IMR-90 (cell line): ENCODE measurements at regions not wholly inside any gene's neighbourhood (a gene's known extent, or its start where the extent isn't known, plus 50 kb on each side); places are given as distances from the start of the nearest gene placed in this dataset.

Experiments used
- ATAC-seq: fragments of 200-7000 bp; cut with Tn5 transposase; 2 replicates; pipeline ENCODE4 v1.9.1; 2020; ENCODE audit warnings: low read depth, mild to moderate bottlenecking, moderate library complexity
- BruUV-seq: library from RNA; stranded (reverse); fragments of 400-500 nt; replicated peaks from 2 replicates; lab custom pipeline; 2021; lab: Mats Ljungman, UMichigan
- CTCF ChIA-PET: fragments of 300-600 bp; formaldehyde crosslinking; extraction: SDS; loops from one replicate; lab custom pipeline; 2021; ENCODE audit warnings: antibody characterized with exemption; lab: Yijun Ruan, JAX
- POLR2A ChIA-PET: fragments of 300-600 bp; sonication (Branson Sonifier 250); formaldehyde crosslinking; loops from one replicate; lab custom pipeline; 2022; ENCODE audit warnings: antibody characterized with exemption; ENCODE audit not compliant: unreplicated experiment; lab: Charles Lee
- DNase-seq: peaks from one replicate; pipeline ENCODE4 v3.0.0; 2013
- H2AFZ ChIP-seq: replicated peaks from 2 replicates; pipeline ENCODE3; 2013; ENCODE audit warnings: low read length, mild to moderate bottlenecking; ENCODE audit not compliant: poor library complexity
- H2AK5ac ChIP-seq: 2 replicates; pipeline ENCODE4 v1.6.1; 2013; ENCODE audit warnings: low read depth, low read length, inconsistent platforms
- H2AK9ac ChIP-seq: replicated peaks from 2 replicates; pipeline ENCODE3; 2013; ENCODE audit warnings: mild to moderate bottlenecking, low read depth, low read length, moderate library complexity; ENCODE audit not compliant: poor library complexity
- H2BK120ac ChIP-seq: 2 replicates; pipeline ENCODE4 v1.6.1; 2013; ENCODE audit warnings: low read depth, low read length, inconsistent platforms
- H2BK15ac ChIP-seq: 3 replicates; pipeline ENCODE4 v1.6.1; 2013; ENCODE audit warnings: low read depth, low read length, inconsistent platforms
- H2BK20ac ChIP-seq: 2 replicates; pipeline ENCODE4 v1.6.1; 2013; ENCODE audit warnings: low read depth, mild to moderate bottlenecking, inconsistent platforms, low read length, moderate library complexity
- H2BK5ac ChIP-seq: 2 replicates; pipeline ENCODE4 v1.6.1; 2013; ENCODE audit warnings: mild to moderate bottlenecking, low read depth, low read length, inconsistent platforms; ENCODE audit not compliant: poor library complexity, severe bottlenecking
- H3K14ac ChIP-seq: replicated peaks from 2 replicates; pipeline ENCODE4 v1.6.1; 2013; ENCODE audit warnings: low read depth, low read length, inconsistent platforms
- H3K18ac ChIP-seq: 2 replicates; pipeline ENCODE4 v1.6.1; 2013; ENCODE audit warnings: low read depth, low read length, control low read depth
- H3K23ac ChIP-seq: 2 replicates; pipeline ENCODE4 v1.6.1; 2013; ENCODE audit warnings: low read depth, low read length, inconsistent platforms
- H3K27ac ChIP-seq: 2 replicates; pipeline ENCODE4 v1.5.1; 2013; ENCODE audit warnings: mild to moderate bottlenecking, control low read depth, low read length; ENCODE audit not compliant: insufficient read depth
- H3K27me3 ChIP-seq: 2 replicates; pipeline ENCODE4 v1.6.1; 2013; ENCODE audit warnings: low read length; ENCODE audit not compliant: control insufficient read depth, insufficient read depth
- H3K36me3 ChIP-seq: 2 replicates; pipeline ENCODE4 v1.6.1; 2013; ENCODE audit warnings: low read length, mixed read lengths; ENCODE audit not compliant: control insufficient read depth, insufficient read depth
- H3K4ac ChIP-seq: 2 replicates; pipeline ENCODE4 v1.6.1; 2013; ENCODE audit warnings: low read depth, low read length, inconsistent platforms
- H3K4me1 ChIP-seq: 2 replicates; pipeline ENCODE4 v1.6.1; 2013; ENCODE audit warnings: low read length, mixed read lengths; ENCODE audit not compliant: control insufficient read depth, insufficient read depth
- H3K4me2 ChIP-seq: 2 replicates; pipeline ENCODE4 v1.6.1; 2013; ENCODE audit warnings: low read depth, mild to moderate bottlenecking, control low read depth, low read length, moderate library complexity
- H3K4me3 ChIP-seq: 2 replicates; pipeline ENCODE4 v1.5.1; 2013; ENCODE audit warnings: low read depth, mild to moderate bottlenecking, control low read depth, low read length, moderate library complexity; ENCODE audit not compliant: insufficient read depth
- H3K56ac ChIP-seq: 2 replicates; pipeline ENCODE4 v1.6.1; 2013; ENCODE audit warnings: low read length, inconsistent platforms; ENCODE audit not compliant: insufficient read depth; ENCODE audit errors: extremely low read depth
- H3K79me1 ChIP-seq, 2 experiments: 2 replicates each; pipeline ENCODE4 v1.6.1; 2013; ENCODE audit warnings: low read length in 2 of 2, inconsistent platforms in 1 of 2, low read depth in 1 of 2
- H3K9ac ChIP-seq: 2 replicates; pipeline ENCODE4 v1.6.1; 2013; ENCODE audit warnings: low read depth, low read length, control low read depth
- H3K9me1 ChIP-seq: 2 replicates; pipeline ENCODE4 v1.6.1; 2013; ENCODE audit warnings: low read length, inconsistent platforms; ENCODE audit not compliant: insufficient read depth
- H3K9me3 ChIP-seq: 2 replicates; pipeline ENCODE4 v1.6.1; 2013; ENCODE audit warnings: low read length; ENCODE audit not compliant: control insufficient read depth, insufficient read depth
- H4K20me1 ChIP-seq: 2 replicates; pipeline ENCODE4 v1.6.1; 2013; ENCODE audit warnings: low read length, inconsistent platforms; ENCODE audit not compliant: insufficient read depth
- H4K5ac ChIP-seq: 2 replicates; pipeline ENCODE4 v1.6.1; 2013; ENCODE audit warnings: mild to moderate bottlenecking, low read depth, low read length, control low read depth
- H4K8ac ChIP-seq, 2 experiments: 2 replicates each; pipeline ENCODE4 v1.6.1; 2013; ENCODE audit warnings: low read depth in 2 of 2, low read length in 2 of 2, control low read depth in 1 of 2, inconsistent platforms in 1 of 2
- H4K91ac ChIP-seq: 2 replicates; pipeline ENCODE4 v1.6.1; 2013; ENCODE audit warnings: low read depth, low read length, inconsistent platforms; ENCODE audit not compliant: insufficient read depth
- BHLHE40 ChIP-seq: fragments of 150-350 bp; IDR thresholded peaks from 2 replicates; pipeline ENCODE4 v1.6.1; 2016; ENCODE audit warnings: mild to moderate bottlenecking, low read depth, low read length
- CHD1 ChIP-seq: IDR thresholded peaks from 2 replicates; pipeline ENCODE4 v1.6.1; 2012; ENCODE audit warnings: low read depth, low read length, improper control_type of control experiment
- FOS ChIP-seq: fragments of 150-350 bp; IDR thresholded peaks from 2 replicates; pipeline ENCODE4 v1.6.1; 2016; ENCODE audit warnings: low read depth, low read length
- NFE2L2 ChIP-seq: fragments of 150-350 bp; IDR thresholded peaks from 2 replicates; pipeline ENCODE4 v1.6.1; 2016; ENCODE audit warnings: low read depth, mild to moderate bottlenecking, low read length
- RCOR1 ChIP-seq: IDR thresholded peaks from 2 replicates; pipeline ENCODE4 v1.6.1; 2012; ENCODE audit warnings: mild to moderate bottlenecking, low read length, improper control_type of control experiment; ENCODE audit not compliant: insufficient replicate concordance
- RFX5 ChIP-seq: IDR thresholded peaks from 2 replicates; pipeline ENCODE4 v1.8.0; 2012; ENCODE audit warnings: low read depth, mild to moderate bottlenecking, low read length, moderate library complexity
- SMC3 ChIP-seq: fragments of 150-350 bp; IDR thresholded peaks from 2 replicates; pipeline ENCODE4 v1.6.1; 2016; ENCODE audit warnings: low read depth, mild to moderate bottlenecking, antibody characterized with exemption, low read length, moderate library complexity
- WGBS, 2 experiments: methylation state at CpG; one replicate each; pipeline versions ENCODE4 v1.1.5 to v1.1.7; 2013; ENCODE audit warnings: missing lambda C conversion rate in 2 of 2; ENCODE audit not compliant: insufficient read length in 1 of 2; ENCODE audit errors: extremely low coverage in 2 of 2; 5-methylcytosine and 5-hydroxymethylcytosine counted together
- dilution Hi-C: fragments of 300-500 bp; cut with HindIII; formaldehyde crosslinking; loops from one replicate; pipeline ENCODE4 v1.14.3; 2018; ENCODE audit warnings: low sequenced_read_pairs; ENCODE audit not compliant: unreplicated experiment
- in situ Hi-C: fragments of 300-500 bp; cut with MboI; formaldehyde crosslinking; loops from 3 replicates; pipeline ENCODE4 v1.14.3; 2019; ENCODE audit warnings: low sequenced_read_pairs, inconsistent platforms, mixed read lengths
- intact Hi-C: fragments of 100-400 bp; cut with micrococcal nuclease; formaldehyde crosslinking; loops from 2 replicates; pipeline ENCODE4 v1.10.0; 2022
- TF ChIP-seq, protein P1 (sequence below): fragments of 150-350 bp; IDR thresholded peaks from 2 replicates; pipeline ENCODE4 v1.6.1; 2016; ENCODE audit warnings: low read depth, mild to moderate bottlenecking, low read length, moderate library complexity, borderline replicate concordance
- TF ChIP-seq, protein P2 (sequence below): conservative IDR thresholded peaks from 2 replicates; pipeline ENCODE4 v1.5.1; 2012; ENCODE audit warnings: mild to moderate bottlenecking, low read depth, low read length, improper control_type of control experiment

DNA sequence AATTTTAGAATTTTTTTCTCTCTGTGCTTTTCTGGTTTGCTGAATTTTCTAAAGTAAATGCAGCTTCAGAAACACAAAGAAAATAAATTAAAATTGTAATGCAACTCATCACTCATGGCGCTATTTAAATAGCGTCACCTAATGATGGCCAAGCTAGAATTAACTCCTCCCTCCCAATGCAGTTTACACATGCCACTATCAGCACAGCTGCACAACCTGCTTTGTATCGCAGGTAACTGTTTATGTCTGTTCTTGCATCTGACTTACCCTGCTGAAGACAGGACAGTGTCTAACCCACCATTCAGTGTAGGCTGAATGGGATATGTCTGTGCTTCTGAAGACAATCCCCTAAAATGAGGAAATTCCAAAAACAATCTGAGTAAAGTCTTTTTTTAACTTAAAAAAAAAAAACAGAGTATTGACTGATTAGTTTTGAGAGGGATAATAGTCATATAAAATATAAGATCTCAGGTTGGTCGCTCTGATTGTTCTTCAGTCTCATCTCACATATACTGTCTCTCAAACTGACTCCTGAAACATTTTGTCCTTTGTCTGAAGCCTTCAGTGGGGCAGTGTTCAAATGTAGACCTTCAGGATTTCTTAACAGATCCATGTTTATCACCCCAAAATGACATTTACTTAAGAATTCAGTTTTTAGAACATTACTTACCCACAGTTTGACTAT is 271.4 kb downstream of the ZEB2 start:
- Histone ChIP-seq H2BK15ac (no peak overlapping the region; the same call in 2 of the 3 replicates), H3K27me3 (no peaks in the 10 kb centered on the region), H3K4me2 (no peak overlapping the region), H4K91ac (no peak overlapping the region), H3K14ac (no peak overlapping the region; the same call in 1 of the 2 replicates), H2AK5ac (no peak overlapping the region), H2AFZ (no peak overlapping the region), H4K8ac (no peak overlapping the region), H2AK9ac (no peak overlapping the region), H3K9ac (no peak overlapping the region), H3K18ac (no peak overlapping the region), H3K79me1 (no peaks in the 10 kb centered on the region; a peak in 1 of 4 replicates), H3K27ac (no peak overlapping the region), H2BK120ac (no peak overlapping the region), H2BK20ac (no peak overlapping the region), H4K20me1 (no peaks in the 10 kb centered on the region), H3K9me3 (peaks cover 2% of the 10 kb centered on the region; the same call in 1 of the 2 replicates), H3K4me3 (no peak overlapping the region), H3K4me1 (no peaks in the 10 kb centered on the region), H3K23ac (no peak overlapping the region), H4K5ac (no peak overlapping the region), H3K9me1 (no peaks in the 10 kb centered on the region; the same call in 1 of the 2 replicates), H3K4ac (no peak overlapping the region), H3K56ac (no peak overlapping the region), H3K36me3 (no peaks in the 10 kb centered on the region), H2BK5ac (no peak overlapping the region)
- intact Hi-C loops = no loop called here
- ChIA-PET POLR2A (no interaction called here), CTCF (no interaction called here)
- DNase-seq (no peak), ATAC-seq (no peak)
- no TSS peak for BruUV-seq
- dilution Hi-C loops = no loop called here
- TF ChIP-seq RCOR1 (no peak), CHD1 (no peak), SMC3 (no peak), NFE2L2 (no peak), FOS (no peak), RFX5 (no peak), BHLHE40 (no peak)
- TF ChIP-seq, protein P1, sequence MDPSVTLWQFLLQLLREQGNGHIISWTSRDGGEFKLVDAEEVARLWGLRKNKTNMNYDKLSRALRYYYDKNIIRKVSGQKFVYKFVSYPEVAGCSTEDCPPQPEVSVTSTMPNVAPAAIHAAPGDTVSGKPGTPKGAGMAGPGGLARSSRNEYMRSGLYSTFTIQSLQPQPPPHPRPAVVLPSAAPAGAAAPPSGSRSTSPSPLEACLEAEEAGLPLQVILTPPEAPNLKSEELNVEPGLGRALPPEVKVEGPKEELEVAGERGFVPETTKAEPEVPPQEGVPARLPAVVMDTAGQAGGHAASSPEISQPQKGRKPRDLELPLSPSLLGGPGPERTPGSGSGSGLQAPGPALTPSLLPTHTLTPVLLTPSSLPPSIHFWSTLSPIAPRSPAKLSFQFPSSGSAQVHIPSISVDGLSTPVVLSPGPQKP = no peak
- TF ChIP-seq, protein P2, sequence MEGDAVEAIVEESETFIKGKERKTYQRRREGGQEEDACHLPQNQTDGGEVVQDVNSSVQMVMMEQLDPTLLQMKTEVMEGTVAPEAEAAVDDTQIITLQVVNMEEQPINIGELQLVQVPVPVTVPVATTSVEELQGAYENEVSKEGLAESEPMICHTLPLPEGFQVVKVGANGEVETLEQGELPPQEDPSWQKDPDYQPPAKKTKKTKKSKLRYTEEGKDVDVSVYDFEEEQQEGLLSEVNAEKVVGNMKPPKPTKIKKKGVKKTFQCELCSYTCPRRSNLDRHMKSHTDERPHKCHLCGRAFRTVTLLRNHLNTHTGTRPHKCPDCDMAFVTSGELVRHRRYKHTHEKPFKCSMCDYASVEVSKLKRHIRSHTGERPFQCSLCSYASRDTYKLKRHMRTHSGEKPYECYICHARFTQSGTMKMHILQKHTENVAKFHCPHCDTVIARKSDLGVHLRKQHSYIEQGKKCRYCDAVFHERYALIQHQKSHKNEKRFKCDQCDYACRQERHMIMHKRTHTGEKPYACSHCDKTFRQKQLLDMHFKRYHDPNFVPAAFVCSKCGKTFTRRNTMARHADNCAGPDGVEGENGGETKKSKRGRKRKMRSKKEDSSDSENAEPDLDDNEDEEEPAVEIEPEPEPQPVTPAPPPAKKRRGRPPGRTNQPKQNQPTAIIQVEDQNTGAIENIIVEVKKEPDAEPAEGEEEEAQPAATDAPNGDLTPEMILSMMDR = no peak
- in situ Hi-C loops = no loop called here
- 100% methylated on average over 2 of the region's 4 CpGs; no CpG with 5 or more reads in 1 of the 2 experiments for WGBS, 2 experiments
